ENCODE measurements at regions not wholly inside any gene's neighbourhood (a gene's known extent, or its start where the extent isn't known, plus 50 kb on each side); places are given as distances from the start of the nearest gene placed in this dataset.

GRCh38 chr9:126147186-126147935 lies 179.3 kb upstream of the MVB12B start:
- TF ChIP-seq POLR2A (IDR thresholded peaks at IDR 0.05; ENCODE audit: low read length) = no peak
- TF ChIP-seq GATA1 (IDR thresholded peaks at IDR 0.05; ENCODE audit: low read depth, low read length) = no peak

Data from erythroblast (primary cell).